NCI-H748 (cell line): ENCODE measurements at regions not wholly inside any gene's neighbourhood (a gene's known extent, or its start where the extent isn't known, plus 50 kb on each side); places are given as distances from the start of the nearest gene placed in this dataset.
"Not testable (repeated sequence)": the region's sequence is repeated elsewhere in the genome, so short reads cannot be mapped to it uniquely, and the experiment has no call there.

Experiments used
- DNase-seq: peaks from one replicate; lab custom pipeline; 2025; ENCODE audit not compliant: unreplicated experiment; lab: John Stamatoyannopoulos, UW

DNA sequence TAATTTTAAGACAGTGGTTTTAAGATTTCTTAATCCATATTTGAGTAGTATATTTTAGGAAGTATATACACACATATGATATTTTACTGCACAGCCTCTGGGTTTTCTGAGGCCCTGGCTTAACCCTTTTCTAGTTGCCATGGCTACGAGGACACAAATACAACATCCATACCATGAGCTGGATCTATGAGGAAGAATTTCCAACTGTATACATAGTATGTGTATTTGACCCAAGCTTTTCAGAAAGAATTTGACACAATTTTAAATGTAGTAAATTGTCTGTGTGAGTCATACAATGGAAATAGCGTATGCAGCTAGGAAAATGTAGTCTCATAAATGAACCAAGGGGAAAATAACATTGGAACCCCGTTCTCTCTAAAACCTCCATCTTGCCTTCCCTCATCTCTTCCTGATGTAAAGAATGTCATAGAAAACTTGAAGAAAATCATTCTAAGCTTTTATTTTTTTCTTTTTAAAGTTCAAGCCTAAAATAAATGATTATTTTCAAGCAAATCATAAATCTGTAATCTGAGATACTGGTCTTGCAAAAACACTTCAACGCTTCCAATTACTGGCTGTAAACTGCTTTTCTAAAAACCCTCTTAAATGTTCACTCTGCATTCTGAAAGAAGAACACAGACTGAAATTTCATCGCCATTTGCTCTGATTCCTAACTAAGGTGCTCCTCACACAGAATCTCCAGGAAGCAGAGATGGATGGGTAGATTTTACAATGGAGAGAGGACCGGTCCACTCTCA, 172.4 kb downstream of the LACC1 start:
- DNase-seq = peak; percentile 50

DNA sequence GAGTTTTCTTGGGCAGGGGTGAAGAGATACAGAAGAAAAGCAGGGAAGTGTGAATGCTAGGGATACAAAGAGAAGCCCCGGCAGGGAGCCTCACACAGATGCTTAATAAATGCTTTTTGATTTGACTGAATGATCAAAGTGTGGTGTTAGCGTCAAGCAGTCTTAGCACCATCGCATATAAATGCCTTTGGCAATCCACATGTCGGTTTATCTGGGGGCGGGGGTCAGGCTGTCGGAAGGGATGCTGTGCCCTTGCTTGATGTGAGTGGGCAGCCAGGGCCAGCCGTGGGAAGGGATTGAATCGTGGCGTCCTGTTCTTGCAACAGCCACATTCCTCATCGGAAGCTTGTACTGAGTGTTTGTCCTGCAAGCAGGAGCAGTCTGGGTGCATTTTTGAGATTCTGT, 173.1 kb downstream of the LACC1 start:
- DNase-seq = no peak

DNA sequence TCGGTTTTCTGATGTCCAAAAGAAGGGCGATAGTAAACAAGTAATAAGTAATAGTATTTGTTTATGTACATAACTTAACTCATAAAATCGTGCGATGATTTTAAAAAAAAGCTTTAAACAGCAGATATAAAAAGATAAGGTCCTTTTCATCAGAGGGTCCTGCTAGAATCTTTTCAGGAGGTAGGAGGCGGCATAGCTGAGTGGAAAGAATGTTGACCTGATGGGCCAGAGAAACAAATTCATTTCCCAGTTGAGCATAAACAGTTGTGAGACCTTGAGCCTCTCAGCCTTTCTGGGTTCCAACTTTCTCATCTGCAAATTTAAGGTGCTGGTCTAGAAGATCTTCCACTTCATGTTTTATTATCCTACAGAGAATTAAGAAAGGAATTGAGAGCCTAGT, 173.5 kb downstream of the LACC1 start:
- no peak for DNase-seq

DNA sequence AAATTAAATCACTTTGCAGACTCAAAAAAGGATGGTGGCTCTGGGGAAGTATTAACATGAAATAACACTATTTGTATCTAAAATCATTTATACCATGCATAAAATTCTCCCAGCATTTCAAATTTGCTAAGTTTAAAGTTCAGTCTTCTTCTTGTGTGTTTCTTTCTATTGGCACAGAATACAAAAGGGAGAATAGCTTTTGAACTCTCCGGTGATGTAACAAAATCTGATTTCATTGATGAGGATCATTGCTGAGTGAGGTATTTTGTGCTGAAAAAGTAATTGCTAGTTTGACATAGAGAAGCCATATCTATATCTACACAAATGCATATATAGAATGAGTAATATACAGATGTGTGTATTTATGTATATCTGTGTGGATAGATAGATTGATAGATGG, 174.8 kb downstream of the LACC1 start:
- DNase-seq = no peak

DNA sequence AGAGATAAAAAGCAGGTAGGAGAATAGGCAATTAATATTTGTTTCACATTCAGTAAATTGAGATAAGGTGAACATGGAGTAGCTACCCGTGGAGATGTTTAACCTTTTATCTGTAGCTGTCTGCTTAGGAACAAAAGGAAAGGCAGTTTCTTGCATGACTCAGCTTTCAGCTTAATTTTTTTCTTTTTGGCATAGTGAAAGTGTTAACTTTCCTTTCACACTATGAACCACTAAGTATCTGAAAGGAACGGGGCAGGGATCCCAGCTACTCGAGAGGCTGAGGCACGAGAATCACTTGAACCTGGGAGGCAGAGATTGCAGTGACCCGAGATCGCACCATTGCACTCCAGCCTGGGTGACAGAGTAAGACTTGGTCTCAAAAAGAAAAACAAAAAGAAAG, 176.0 kb downstream of the LACC1 start:
- DNase-seq = not testable (repeated sequence)

DNA sequence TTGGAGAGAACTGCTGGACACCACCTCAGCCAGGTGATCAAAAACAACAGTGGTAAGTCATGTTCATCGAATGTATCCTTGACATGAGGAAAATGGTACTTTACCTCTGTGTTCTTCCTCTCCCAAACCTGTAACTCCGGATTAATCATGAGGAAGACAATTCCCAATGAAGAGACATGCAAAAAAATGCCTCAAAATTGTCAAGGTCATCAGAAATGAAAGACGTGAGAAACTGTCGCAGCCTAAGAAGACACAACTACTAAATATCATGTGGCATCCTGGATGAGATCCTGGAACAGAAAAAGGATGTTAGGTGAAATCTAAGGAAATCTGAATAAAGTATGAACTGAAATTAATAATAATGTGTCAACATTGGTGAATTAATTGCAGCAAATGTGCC, 178.4 kb downstream of the LACC1 start:
- DNase-seq = no peak

DNA sequence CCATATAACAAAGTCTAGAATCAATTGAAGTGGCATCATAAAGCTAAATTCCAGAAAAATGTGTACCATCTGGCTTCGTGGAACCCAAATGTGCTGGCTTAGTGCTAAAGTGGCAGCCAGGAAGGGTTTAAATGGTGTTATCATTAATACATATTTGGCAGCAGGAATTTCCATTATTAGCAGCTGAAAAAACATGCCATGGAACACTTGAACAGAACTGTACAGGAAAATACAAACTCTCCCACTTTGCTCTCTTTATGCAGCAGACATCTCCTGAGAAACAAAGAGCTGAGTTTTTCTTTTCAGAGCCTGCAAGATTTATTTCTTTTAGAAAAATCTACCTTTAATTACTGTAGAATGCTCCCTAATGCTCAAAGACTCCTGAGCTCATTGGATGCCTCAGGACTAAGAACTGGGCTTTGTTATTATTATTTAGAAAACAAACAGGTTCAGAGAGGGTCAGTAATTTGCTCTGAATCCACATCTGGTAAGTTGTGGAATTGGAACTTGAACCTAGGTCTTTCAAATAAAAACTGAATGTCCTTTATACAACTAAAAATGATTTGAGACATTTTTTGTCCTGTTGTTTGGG, 179.0 kb downstream of the LACC1 start:
- DNase-seq = no peak

DNA sequence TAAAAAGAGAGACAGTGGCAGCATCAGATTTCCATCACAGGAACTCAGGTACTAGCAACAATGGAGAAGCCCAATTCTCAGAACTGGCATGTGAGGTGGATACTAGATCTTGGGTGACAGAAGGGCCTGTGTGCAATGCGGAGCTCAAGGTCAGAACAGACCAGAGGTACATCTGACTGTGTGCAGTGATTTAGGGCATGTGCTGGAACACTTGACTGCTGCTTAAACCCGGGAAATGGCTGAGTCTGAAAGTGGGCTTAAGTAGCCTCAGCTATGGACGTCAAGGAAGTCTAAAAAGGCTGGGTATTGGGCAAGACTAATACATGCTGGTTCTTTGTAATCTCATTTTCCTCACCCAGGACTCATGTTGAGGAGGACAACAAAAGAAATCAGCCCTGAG, 182.2 kb downstream of the LACC1 start:
- no peak for DNase-seq

DNA sequence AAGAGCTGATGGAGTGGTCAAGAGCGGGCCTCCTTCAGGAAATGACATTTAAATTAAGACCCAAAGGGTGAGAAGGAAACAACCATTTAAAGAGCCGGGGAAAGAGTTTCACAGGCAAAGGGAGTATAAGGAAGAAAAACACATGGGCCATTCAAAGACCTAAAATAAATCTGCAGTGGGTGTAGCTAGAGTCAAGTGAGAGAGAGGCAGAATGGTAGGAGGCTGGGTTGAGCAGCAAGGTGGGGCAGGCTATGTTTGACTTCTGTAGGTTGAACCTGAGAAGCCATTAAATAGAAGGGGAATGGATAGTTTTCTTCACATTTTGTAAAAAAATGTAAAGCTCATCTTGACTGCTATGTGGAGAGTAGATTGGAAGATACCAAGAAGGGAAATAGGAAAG, 183.8 kb downstream of the LACC1 start:
- no peak for DNase-seq

DNA sequence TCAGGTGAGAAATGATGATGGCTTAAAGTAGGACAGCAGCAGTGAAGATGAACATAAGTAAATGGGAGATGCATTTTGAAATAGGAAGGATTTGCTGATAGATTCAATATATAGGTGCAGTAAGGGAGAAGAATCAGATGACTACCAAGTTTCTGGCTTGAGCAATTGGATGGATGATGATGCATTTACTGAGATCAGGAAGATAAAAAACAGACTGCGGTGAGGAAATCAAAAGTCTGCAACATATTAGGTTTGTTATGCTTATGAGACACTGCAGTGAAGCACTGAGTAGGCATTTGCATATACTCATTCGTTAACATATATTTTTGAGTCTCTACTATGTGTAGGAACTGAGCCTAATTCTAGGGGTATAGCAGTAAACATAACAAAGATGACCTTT, 184.2 kb downstream of the LACC1 start:
- no peak for DNase-seq

DNA sequence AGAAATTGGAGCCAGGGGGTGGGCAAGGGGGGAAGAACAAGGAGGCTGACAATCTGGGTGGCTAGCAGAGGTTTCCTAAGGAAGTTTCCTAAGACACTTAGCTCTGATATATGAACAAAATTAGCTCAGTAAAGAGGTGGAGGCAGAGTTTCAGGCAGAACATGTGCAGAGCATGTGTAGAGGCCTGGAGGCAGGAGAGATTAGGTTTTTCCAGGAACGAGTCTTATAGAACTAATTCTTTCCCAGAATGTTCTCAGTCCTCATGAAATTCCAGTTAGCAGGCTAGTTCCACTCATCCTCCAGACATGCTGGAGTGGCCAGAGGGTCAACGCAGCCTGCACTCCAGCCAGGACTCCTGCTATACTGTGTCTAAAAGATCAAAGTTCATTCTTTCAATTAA, 184.7 kb downstream of the LACC1 start:
- DNase-seq = no peak

DNA sequence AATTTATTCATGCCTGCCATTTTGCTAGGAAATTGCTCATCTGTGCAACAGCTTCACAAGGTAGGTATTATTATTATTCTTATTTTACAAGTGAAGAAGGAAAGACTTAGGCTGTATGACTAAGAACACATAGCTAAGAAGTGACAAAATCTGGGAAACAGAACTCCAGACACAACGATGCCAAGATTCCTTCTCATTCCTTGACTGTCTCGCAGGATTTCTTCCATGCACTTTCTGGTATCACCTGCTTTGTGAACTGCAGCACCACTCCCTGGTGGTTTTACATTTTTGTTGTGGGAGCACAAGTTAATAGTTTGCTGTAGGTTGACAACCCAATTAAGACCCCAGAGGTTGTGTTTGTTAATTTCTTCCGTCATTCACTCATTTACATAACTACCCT, 188.5 kb downstream of the LACC1 start:
- no peak for DNase-seq

DNA sequence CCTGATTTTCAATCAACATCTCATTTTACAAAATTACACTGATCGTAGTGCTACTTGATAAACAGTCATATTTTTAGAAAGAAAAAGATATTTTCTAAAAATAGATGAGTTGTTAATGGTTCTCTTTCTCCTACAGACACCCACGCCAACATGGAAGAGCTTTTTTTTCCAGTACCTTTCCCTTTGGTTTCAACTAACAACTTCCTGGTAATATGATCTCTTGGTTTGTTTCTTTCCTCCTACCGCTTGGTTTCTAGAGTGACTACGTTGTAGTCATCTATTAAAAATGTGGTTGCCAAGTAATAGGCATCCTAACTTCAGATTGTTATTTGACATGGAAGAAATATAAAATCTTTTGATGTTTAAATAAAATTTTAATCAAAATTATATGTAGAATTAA, 189.0 kb downstream of the LACC1 start:
- DNase-seq = peak; percentile 77

DNA sequence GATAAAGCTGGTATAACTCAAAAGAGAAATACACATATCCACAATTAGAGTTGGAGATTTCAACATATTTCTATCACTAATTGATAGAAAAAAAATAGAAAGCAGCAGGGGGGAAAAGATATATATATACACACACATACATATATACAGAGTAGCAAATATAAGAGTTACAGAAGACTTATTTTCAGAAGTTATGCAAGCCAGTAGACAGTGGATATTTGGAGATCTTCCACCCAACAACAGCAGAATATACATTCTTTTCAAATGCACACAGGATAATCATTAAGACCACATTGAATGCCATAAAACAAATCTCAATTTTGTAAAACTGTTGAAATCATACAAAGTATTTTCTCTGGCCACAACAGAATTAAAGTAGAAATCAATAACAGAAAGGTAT, 192.8 kb downstream of the LACC1 start:
- no peak for DNase-seq

DNA sequence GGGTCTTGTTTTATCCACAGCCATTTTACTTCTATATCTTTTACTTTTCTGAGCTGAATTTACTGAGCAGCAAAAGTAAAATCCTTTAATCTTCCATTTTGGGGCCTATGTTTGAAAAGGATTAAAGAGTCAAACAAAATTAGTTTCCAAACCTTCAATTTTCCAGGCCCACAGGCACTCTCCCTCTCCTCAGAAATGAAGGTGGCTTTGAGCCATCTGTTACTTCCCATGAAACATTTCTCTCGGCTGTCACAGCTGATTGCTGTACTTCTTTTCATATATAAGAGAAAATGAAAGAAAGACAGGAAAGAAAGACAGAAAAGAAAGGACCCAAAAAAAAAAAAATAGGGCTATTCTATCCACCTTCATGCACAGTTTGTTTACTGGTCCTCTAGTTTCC, 194.9 kb downstream of the LACC1 start:
- DNase-seq = no peak

DNA sequence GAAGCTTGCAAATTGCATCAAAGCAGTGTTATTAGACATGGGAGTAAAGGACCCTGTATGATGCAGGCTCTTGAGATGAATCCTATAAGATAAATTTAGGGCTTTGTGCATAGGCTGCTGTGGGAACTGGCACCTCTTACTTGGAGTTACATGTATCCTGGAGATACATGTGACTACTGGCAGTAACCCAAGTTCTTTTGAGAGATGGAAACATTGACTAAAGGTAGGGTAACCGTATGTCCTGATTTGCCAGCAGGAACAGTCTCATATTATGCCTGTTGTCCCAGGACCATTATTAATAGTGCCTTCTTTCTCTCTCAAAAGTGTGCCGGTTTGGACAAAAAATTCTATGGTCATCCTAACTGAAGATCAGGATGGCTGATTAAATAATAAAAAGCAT, 195.4 kb downstream of the LACC1 start:
- no peak for DNase-seq

DNA sequence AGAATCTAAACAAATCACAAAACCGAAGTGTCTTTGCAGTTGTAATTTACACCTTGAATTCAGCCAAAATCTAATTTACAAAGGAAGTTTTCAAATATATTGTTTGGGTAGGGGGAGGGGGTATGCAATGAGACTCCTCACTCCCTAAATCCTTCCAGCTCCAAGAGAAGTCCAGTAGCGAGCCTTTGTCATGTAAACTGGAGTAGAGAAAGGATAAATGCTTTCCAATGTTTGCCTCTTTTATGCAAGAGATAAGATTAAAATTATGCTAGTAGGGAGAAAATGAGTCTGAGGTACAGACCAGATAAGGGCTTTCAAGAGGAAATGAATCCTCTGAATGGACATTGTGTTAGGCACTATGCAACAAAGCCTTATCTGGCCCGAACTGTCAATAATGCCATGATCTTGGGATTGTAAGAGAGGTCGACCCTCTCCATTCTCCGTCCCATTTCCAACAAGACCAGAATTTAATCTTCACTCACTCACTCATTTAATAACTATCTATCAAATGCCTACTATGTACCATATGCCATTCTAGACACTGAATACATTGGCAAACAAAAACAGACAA, 199.2 kb downstream of the LACC1 start:
- DNase-seq = no peak

DNA sequence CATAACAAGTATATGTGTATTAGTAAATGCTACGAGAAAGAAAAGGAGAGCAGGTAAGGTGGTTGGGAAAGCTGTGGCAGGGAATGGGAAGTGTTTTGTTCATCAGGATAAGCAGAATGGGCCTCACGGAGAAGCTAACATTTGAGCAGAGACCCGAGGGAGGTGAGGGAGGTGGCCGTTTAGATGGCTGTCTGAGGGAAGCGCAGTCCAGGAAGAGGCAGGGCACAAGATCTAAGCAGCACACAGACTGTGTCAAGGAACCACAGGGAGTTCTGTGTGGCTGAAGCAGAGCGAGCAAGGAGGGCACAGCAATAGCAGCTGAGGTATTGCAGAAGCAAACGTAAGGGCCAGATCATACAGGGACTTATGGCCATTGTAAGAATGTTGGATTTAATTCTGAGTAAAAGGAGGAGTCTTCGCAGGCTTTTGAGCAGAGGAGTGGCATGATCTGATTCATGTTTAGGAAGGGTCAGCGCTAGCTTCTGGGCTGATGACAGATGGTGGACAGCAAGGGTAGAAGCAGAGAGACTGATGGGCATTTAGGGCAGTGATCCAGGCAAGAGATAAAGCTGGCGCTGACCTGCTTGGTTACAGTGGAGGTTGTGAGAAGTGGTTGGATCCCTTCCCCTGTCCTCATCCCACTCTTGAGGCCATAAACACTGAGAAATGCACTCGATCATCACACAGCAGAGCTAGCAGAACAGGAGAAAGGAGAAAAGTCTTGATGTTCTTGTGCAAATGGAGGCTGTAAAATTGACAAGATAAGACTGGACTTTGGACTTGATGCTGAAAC, 199.9 kb downstream of the LACC1 start:
- DNase-seq = no peak

DNA sequence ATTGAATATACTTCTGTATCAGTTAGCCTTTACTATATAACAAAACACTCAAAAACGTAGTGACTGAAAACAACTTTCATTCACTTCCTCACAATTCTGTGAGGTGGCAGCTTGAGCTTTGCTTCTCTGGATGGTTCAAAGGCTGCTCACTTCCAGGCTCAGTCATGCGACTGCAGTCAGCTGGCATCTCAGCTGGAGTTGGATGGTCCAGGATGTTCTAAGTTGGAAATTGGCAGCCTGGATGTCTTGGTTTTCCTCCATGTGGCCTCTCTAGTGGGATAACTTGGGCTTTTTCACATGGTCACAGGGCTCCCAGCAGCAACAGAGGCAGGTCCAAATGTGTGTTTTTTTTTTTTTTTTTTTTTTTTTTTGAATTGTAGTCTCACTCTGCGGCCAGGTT, 204.4 kb downstream of the LACC1 start:
- no peak for DNase-seq

DNA sequence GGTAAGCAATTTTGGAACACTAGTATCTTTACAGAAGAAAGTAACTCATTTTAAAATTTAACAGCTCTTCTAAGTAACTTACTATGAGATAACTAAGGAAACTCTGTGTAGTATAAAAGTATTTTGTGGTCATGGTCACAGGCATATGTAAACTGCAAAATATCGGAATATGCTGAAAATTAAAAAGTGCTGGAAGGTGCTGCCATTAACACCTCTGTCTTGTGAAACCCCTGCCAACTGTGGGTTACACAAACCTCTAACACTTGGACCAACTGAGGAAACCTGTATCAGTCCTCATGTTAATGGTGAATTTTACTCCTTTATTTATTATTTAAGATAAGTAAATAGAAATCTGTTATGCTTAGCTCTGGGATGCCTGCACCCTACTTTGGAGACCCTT, 206.7 kb downstream of the LACC1 start:
- DNase-seq = no peak

DNA sequence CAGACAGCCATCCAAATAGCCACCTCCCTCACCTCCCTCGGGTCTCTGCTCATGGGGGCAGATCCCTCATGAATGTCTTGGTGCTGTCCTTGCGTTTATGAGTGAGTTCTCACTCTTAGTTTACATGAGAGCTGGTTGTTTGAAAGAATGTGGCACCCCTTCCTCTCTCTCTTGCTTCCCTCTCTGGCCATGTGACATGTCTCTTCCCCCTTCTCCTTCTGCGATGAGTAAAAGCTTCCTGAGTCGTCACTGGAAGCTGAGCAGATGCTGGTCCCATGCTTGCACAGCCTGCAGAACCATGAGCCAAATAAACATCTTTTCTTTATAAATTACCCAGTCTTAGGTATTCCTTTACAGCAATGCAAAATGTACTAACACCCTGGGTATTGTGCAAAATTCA, 208.7 kb downstream of the LACC1 start:
- DNase-seq = no peak

DNA sequence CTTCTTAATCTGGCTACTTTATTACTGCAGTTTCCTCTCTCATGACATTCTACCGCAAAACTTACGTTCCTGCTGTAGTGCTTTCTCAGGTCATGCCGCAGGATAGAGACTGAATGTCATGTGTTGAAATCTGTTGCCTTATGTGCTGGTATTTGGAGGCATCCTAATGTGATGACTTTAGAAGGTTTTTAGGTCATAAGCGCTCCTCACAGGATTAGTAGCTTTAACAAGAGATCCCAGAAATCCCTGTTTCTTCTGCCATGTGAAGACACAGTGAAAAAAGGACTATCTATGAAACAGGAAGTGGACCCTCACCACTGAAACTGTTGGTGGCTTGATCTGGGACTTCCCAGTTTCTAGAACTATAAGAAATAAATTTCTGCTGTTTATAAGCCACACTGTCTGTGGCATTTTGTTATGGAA, 209.3 kb downstream of the LACC1 start:
- DNase-seq = no peak
